SK-N-SH (cell line): ENCODE measurements at regions not wholly inside any gene's neighbourhood (a gene's known extent, or its start where the extent isn't known, plus 50 kb on each side); places are given as distances from the start of the nearest gene placed in this dataset.

Experiments used
- CTCF ChIA-PET: fragments of 300-600, 350-600 bp; formaldehyde crosslinking; extraction: SDS; loops from one replicate; lab custom pipeline; 2021; lab: Yijun Ruan, JAX
- POLR2A ChIA-PET: fragments of 350-600 bp; sonication (Branson Sonifier 250); formaldehyde crosslinking; extraction: SDS; loops from one replicate; lab custom pipeline; 2020; ENCODE audit warnings: antibody characterized with exemption, inconsistent platforms; lab: Yijun Ruan, JAX
- DNase-seq: peaks from one replicate; pipeline ENCODE4 v3.0.0; 2012
- H2AFZ ChIP-seq: fragments of 200-600 bp; sonication (generic); 2 replicates; pipeline ENCODE4 v1.8.1; 2016; ENCODE audit warnings: antibody characterized with exemption, mild to moderate bottlenecking, low read depth
- H3F3A ChIP-seq: fragments of 200-600 bp; sonication (generic); replicated peaks from 2 replicates; pipeline ENCODE3; 2016; ENCODE audit warnings: antibody characterized with exemption, mild to moderate bottlenecking; ENCODE audit not compliant: insufficient read depth
- H3K27ac ChIP-seq, 2 experiments: fragments of 200-500 bp in 1 of 2; fragments of 200-600 bp in 1 of 2; sonication (Bioruptor generic) in 1 of 2; sonication (generic), shearing (Covaris generic) in 1 of 2; 2 replicates each; pipeline versions ENCODE4 v1.5.1 to v1.6.1; 2014 to 2016; ENCODE audit warnings: low read depth in 2 of 2, inconsistent platforms in 1 of 2, low read length in 1 of 2, mild to moderate bottlenecking in 1 of 2, mixed read lengths in 1 of 2
- H3K27me3 ChIP-seq: fragments of 200-600 bp; sonication (generic), shearing (Covaris generic); 2 replicates; pipeline ENCODE4 v1.6.1; 2016; ENCODE audit warnings: mixed run types; ENCODE audit not compliant: insufficient read depth
- H3K36me3 ChIP-seq, 2 experiments: fragments of 200-500 bp in 1 of 2; fragments of 200-600 bp in 1 of 2; sonication (Bioruptor generic) in 1 of 2; sonication (generic) in 1 of 2; replicated peaks in 1 of 2; 2 replicates each; pipeline versions ENCODE3 to v1.5.1; 2014 to 2016; ENCODE audit warnings: low read length in 1 of 2, mild to moderate bottlenecking in 1 of 2; ENCODE audit not compliant: insufficient read depth in 2 of 2, control insufficient read depth in 1 of 2
- H3K4me1 ChIP-seq, 2 experiments: fragments of 200-500 bp in 1 of 2; fragments of 200-600 bp in 1 of 2; sonication (Bioruptor generic) in 1 of 2; sonication (generic), shearing (Covaris generic) in 1 of 2; 2 replicates each; pipeline versions ENCODE4 v1.5.1 to v1.6.1; 2014 to 2016; ENCODE audit warnings: low read depth in 1 of 2, low read length in 1 of 2, mixed run types in 1 of 2; ENCODE audit not compliant: insufficient read depth in 2 of 2, control insufficient read depth in 1 of 2
- H3K4me2 ChIP-seq: fragments of 200-600 bp; sonication (generic), shearing (Covaris generic); 2 replicates; pipeline ENCODE4 v1.6.1; 2017; ENCODE audit warnings: mixed run types
- H3K4me3 ChIP-seq, 2 experiments: fragments of 200-500 bp in 1 of 2; fragments of 200-600 bp in 1 of 2; sonication (Bioruptor generic) in 1 of 2; sonication (generic), shearing (Covaris generic) in 1 of 2; 2 replicates each; pipeline versions ENCODE4 v1.5.1 to v1.8.1; 2014 to 2016; ENCODE audit warnings: low read depth in 2 of 2, inconsistent platforms in 1 of 2, low read length in 1 of 2, mild to moderate bottlenecking in 1 of 2, mixed read lengths in 1 of 2, moderate library complexity in 1 of 2
- H3K79me2 ChIP-seq: fragments of 200-600 bp; sonication (generic); 2 replicates; pipeline ENCODE4 v1.8.1; 2017; ENCODE audit warnings: mild to moderate bottlenecking; ENCODE audit not compliant: insufficient read depth
- H3K9ac ChIP-seq: fragments of 200-600 bp; sonication (generic); 2 replicates; pipeline ENCODE4 v1.6.1; 2017; ENCODE audit warnings: mixed run types
- H3K9me2 ChIP-seq: fragments of 200-600 bp; sonication (generic); 2 replicates; pipeline ENCODE4 v1.6.1; 2017; ENCODE audit warnings: mixed run types
- H3K9me3 ChIP-seq: fragments of 200-600 bp; sonication (generic); 2 replicates; pipeline ENCODE4 v1.6.1; 2017; ENCODE audit warnings: mixed run types, mild to moderate bottlenecking, moderate library complexity
- H4K20me1 ChIP-seq: fragments of 200-600 bp; sonication (generic); 2 replicates; pipeline ENCODE4 v1.6.1; 2017; ENCODE audit warnings: mild to moderate bottlenecking, mixed run types; ENCODE audit not compliant: insufficient read depth
- EZH2phosphoT487 ChIP-seq: fragments of 200-600 bp; sonication (generic); IDR thresholded peaks from 2 replicates; pipeline ENCODE4 v1.6.1; 2017; ENCODE audit warnings: low read depth, mixed run types, mild to moderate bottlenecking, antibody characterized with exemption, moderate library complexity, borderline replicate concordance
- FOSL2 ChIP-seq: IDR thresholded peaks from 2 replicates; pipeline ENCODE4 v1.4.0; 2012; ENCODE audit warnings: low read depth, mild to moderate bottlenecking, moderate library complexity, borderline replicate concordance
- MXI1 ChIP-seq: IDR thresholded peaks from 2 replicates; pipeline ENCODE4 v1.6.1; 2012; ENCODE audit warnings: mild to moderate bottlenecking, low read depth, low read length, improper control_type of control experiment
- NRF1 ChIP-seq: IDR thresholded peaks from 2 replicates; pipeline ENCODE4 v1.6.1; 2012; ENCODE audit warnings: low read depth, mild to moderate bottlenecking, low read length
- POLR2AphosphoS5 ChIP-seq: IDR thresholded peaks from 2 replicates; pipeline ENCODE4 v1.6.1; 2012; ENCODE audit warnings: low read depth, low read length
- RAD21 ChIP-seq: IDR thresholded peaks from 2 replicates; pipeline ENCODE4 v1.6.1; 2012; ENCODE audit warnings: mild to moderate bottlenecking, low read length
- RCOR1 ChIP-seq: fragments of 150-350 bp; IDR thresholded peaks from 2 replicates; pipeline ENCODE4 v1.6.1; 2017; ENCODE audit warnings: antibody characterized with exemption, low read length
- RXRA ChIP-seq: IDR thresholded peaks from 2 replicates; pipeline ENCODE4 v1.4.0; 2012; ENCODE audit warnings: low read depth, mild to moderate bottlenecking, borderline replicate concordance
- TCF12 ChIP-seq: IDR thresholded peaks from 2 replicates; pipeline ENCODE4 v1.4.0; 2012
- TF ChIP-seq, protein P1 (sequence below): IDR thresholded peaks from 2 replicates; pipeline ENCODE4 v1.6.1; 2012; ENCODE audit warnings: mild to moderate bottlenecking, low read depth, low read length, moderate library complexity
- TF ChIP-seq, protein P2 (sequence below): IDR thresholded peaks from 2 replicates; pipeline ENCODE4 v1.4.0; 2012; ENCODE audit warnings: low read depth, borderline replicate concordance
- TF ChIP-seq, protein P3 (sequence below): fragments of 200-600 bp; sonication (generic); IDR thresholded peaks from 2 replicates; pipeline ENCODE4 v1.6.1; 2017; ENCODE audit warnings: antibody characterized with exemption, mild to moderate bottlenecking, moderate library complexity
- TF ChIP-seq, protein P4 (sequence below): IDR thresholded peaks from 2 replicates; pipeline ENCODE4; 2012

DNA sequence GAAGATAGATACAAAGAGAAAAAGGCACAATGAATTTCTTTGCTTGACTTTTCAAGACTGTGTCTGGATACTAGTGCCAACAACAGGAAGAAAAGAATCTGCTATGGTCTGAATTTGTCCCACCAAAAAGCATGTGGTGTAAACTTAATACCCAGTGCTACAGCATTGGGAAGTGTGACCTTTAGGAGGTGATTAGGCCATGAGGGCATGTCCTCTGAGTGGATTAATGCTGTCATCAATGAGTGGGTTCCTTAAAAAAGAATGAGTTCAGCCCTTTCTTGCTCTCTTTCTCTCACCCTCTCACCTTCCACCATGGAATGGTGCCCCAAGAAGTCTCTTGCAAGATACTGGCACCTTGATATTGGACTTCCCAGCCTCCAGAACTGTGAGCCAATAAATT is 155.7 kb upstream of the GPRIN3 start:
- H3K4me2 ChIP-seq, result no peak overlapping the region

More for the DNA sequence above, 155.7 kb upstream of the GPRIN3 start:
- Histone ChIP-seq H3K36me3 (no peaks in the 10 kb centered on the region), H4K20me1 (no peaks in the 10 kb centered on the region), H3K27me3 (no peaks in the 10 kb centered on the region), H3K4me3 (no peak overlapping the region), H3K4me1 (no peaks in the 10 kb centered on the region), H3K9me3 (no peaks in the 10 kb centered on the region), H2AFZ (no peak overlapping the region), H3K79me2 (no peaks in the 10 kb centered on the region), H3K27ac (no peak overlapping the region), H3K9me2 (no peaks in the 10 kb centered on the region), H3K9ac (no peak overlapping the region), H3F3A (no peaks in the 10 kb centered on the region)
- ChIA-PET CTCF (no interaction called here), POLR2A (no interaction called here)
- DNase-seq, result no peak
- TF ChIP-seq RCOR1 (no peak), POLR2AphosphoS5 (no peak), FOSL2 (no peak), NRF1 (no peak), EZH2phosphoT487 (no peak), TCF12 (no peak), RAD21 (no peak), MXI1 (no peak), RXRA (no peak)
- TF ChIP-seq, protein P1, sequence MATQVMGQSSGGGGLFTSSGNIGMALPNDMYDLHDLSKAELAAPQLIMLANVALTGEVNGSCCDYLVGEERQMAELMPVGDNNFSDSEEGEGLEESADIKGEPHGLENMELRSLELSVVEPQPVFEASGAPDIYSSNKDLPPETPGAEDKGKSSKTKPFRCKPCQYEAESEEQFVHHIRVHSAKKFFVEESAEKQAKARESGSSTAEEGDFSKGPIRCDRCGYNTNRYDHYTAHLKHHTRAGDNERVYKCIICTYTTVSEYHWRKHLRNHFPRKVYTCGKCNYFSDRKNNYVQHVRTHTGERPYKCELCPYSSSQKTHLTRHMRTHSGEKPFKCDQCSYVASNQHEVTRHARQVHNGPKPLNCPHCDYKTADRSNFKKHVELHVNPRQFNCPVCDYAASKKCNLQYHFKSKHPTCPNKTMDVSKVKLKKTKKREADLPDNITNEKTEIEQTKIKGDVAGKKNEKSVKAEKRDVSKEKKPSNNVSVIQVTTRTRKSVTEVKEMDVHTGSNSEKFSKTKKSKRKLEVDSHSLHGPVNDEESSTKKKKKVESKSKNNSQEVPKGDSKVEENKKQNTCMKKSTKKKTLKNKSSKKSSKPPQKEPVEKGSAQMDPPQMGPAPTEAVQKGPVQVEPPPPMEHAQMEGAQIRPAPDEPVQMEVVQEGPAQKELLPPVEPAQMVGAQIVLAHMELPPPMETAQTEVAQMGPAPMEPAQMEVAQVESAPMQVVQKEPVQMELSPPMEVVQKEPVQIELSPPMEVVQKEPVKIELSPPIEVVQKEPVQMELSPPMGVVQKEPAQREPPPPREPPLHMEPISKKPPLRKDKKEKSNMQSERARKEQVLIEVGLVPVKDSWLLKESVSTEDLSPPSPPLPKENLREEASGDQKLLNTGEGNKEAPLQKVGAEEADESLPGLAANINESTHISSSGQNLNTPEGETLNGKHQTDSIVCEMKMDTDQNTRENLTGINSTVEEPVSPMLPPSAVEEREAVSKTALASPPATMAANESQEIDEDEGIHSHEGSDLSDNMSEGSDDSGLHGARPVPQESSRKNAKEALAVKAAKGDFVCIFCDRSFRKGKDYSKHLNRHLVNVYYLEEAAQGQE, result no peak
- TF ChIP-seq, protein P2, sequence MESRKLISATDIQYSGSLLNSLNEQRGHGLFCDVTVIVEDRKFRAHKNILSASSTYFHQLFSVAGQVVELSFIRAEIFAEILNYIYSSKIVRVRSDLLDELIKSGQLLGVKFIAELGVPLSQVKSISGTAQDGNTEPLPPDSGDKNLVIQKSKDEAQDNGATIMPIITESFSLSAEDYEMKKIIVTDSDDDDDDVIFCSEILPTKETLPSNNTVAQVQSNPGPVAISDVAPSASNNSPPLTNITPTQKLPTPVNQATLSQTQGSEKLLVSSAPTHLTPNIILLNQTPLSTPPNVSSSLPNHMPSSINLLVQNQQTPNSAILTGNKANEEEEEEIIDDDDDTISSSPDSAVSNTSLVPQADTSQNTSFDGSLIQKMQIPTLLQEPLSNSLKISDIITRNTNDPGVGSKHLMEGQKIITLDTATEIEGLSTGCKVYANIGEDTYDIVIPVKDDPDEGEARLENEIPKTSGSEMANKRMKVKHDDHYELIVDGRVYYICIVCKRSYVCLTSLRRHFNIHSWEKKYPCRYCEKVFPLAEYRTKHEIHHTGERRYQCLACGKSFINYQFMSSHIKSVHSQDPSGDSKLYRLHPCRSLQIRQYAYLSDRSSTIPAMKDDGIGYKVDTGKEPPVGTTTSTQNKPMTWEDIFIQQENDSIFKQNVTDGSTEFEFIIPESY, result no peak
- TF ChIP-seq, protein P3, sequence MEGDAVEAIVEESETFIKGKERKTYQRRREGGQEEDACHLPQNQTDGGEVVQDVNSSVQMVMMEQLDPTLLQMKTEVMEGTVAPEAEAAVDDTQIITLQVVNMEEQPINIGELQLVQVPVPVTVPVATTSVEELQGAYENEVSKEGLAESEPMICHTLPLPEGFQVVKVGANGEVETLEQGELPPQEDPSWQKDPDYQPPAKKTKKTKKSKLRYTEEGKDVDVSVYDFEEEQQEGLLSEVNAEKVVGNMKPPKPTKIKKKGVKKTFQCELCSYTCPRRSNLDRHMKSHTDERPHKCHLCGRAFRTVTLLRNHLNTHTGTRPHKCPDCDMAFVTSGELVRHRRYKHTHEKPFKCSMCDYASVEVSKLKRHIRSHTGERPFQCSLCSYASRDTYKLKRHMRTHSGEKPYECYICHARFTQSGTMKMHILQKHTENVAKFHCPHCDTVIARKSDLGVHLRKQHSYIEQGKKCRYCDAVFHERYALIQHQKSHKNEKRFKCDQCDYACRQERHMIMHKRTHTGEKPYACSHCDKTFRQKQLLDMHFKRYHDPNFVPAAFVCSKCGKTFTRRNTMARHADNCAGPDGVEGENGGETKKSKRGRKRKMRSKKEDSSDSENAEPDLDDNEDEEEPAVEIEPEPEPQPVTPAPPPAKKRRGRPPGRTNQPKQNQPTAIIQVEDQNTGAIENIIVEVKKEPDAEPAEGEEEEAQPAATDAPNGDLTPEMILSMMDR, result no peak
- TF ChIP-seq, protein P4, sequence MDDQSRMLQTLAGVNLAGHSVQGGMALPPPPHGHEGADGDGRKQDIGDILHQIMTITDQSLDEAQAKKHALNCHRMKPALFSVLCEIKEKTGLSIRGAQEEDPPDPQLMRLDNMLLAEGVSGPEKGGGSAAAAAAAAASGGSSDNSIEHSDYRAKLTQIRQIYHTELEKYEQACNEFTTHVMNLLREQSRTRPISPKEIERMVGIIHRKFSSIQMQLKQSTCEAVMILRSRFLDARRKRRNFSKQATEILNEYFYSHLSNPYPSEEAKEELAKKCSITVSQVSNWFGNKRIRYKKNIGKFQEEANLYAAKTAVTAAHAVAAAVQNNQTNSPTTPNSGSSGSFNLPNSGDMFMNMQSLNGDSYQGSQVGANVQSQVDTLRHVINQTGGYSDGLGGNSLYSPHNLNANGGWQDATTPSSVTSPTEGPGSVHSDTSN, result no peak
